GM18873 (cell line): ENCODE measurements at regions not wholly inside any gene's neighbourhood (a gene's known extent, or its start where the extent isn't known, plus 50 kb on each side); places are given as distances from the start of the nearest gene placed in this dataset.
A peak's percentile ranks its signal among the peaks of the same experiment; 100 is the strongest.

Experiments used
- ATAC-seq: cut with Tn5 transposase; IDR thresholded peaks from one replicate; pipeline ENCODE4 v1.9.1; 2021; ENCODE audit warnings: mild to moderate bottlenecking, moderate library complexity, moderate number of reproducible peaks; ENCODE audit not compliant: unreplicated experiment, low FRiP score

DNA sequence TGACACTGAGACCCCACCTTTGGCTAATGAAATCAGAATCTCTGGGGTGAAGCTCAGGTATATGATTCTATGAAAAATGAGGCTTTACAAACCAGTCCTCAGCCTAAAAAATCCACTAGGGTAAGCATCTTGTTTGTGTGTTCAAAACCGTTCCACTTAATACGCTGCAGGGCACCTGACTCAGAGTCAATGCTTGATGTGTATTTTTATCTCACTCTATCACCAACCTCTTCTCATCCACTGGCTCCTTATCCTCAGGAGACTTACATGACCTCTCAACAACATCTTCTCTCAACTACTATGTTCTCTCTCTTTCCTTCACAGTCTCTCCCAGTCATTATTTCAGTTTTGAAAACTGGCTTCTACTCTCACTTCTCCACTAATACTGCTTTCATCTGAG lies 153.3 kb upstream of the KCNN2 start:
- no peak for ATAC-seq

DNA sequence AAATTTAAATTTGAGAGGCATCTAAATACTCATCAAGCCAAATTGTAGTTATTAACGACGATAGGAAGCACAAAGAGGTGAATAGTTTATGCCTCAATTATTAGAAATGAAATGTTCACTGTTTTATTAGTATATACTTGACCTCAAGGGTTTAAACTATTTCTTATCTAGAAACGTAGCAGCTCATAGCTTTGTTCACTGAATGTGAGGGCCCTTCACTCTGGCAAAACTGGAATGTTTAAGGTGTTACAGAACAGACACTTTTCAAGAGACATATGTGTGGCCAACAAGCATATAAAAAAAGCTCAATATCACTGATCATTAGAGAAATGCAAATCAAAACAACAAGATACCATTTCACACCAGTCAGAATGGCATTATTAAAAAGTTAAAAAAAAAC lies 151.2 kb upstream of the KCNN2 start:
- ATAC-seq = no peak

DNA sequence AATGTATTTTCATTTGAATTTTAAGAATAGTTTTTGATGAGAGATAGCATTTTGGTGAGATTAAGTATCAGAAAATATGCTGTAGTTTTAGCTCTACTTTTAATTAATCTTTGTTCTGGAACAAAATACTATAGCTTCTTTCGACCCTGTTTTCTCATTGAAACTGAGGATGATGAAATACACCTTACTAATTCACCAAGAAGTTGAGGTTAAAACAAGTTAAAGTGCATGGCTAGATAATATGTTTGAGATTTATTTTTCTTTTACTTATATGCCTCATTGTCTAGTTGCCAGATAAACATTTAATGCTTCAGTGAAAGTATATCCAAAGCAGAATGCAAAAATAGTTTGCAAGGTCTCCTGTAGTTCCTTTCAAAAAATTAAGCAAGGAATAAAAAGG lies 140.1 kb upstream of the KCNN2 start:
- no peak for ATAC-seq

DNA sequence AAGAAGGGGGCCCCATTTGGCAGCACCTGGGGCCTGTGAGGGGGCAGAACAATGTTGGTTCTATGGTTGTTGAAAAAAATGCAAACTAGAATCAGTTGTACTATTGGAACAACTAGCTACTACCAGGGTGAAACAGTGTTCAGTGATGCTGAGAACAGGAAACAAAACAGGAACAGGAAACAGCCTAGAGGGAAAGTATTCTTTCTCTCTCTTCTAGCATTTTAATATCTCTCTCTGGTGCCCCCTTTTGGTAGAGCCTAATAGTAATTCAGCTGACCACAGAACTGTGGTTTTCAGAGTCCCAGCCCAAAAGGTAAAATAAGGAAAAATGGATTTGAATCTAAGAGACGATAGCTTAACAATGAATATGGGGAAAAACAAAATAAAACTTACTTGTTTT lies 138.0 kb upstream of the KCNN2 start:
- ATAC-seq = peak; percentile 61

DNA sequence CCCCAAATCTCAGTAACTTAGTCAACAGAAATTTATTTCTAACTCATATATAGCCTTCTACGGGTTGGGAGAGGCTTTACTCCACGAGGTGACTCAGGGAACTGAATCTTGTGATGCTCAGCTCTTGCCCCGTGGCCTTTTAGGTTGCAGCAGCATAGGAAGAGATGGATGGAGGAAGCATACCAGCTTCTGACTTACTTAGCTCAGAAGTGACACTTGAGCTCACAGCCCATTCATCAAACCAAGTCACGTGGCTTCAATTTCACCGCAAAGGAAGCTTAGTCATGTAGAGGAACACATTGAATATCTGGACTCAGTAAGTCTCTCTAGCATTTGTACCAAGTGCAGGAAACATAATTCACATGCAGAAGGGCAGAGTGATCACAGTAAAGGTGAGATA lies 124.1 kb upstream of the KCNN2 start:
- no peak for ATAC-seq

DNA sequence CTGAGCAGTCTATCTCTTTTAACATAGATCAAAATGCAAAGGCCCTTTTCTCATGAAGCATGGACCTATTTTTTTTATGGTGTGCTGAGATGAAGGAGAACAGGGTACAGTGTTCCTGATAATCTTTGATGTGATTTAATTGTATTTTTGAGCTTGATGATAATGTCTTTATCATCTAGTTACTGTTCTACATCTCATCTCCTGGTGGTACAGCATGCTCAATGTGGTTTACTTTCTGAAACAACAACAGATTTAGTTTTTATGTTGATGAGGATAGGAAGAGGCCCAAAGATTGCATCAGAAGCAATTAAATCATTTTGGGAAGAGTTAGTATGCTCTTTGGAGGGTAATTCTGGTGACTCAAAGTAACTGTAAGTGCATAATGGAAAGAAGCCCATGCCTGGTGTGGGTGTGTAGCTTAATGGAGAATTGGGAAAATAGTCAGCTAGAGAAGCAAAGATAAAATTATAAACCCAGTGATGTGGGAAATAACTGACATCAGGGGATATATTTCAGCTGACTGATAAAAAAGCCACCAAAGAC lies 123.0 kb upstream of the KCNN2 start:
- no peak for ATAC-seq

DNA sequence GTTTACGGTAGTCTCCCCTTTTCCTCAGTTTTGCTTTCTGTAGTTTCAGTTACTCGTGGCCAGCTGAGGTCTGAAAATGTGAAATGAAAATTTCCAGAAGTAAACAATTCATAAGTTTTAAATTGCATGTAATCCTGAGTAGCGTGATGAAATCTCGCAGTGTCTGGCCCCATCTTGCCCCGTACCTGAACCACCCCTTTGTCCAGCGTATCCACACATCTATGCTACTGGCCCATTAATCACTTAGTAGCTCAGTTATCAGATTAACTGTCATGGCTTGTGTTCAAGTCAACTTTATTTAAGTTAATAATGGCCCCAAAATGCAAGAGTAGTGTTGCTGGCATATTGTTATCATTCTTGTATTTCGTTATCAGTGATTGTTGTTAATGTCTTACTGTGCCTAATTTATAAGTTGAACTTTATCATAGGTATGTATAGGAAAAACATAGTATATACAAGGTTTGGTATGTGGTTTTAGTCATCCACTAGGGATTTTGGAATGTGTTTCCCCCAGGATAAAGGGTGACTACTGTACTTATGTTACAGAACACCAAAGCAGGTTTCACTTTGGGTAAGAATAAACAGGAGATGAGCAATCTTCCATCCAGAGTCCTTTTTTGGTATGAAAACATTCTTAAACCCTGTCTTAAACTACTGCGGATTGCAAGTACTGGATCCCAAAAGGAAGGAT lies 118.4 kb upstream of the KCNN2 start:
- ATAC-seq = no peak

DNA sequence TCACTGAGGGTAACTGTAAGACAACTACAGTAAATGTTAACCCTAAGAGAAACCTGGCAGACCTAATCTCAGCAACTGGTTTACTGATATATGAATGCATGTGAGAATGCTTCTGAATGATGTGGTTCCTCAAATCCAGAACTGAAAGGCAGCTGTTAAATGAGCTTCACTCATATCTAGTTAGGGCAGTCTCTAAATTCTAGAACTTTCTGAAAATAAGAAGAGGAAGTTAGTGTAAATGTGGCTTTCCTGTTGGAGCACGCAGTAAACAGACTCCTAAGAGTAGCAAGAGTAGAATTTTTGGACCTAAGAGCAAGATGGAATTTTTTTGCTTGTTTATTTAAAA lies 117.9 kb upstream of the KCNN2 start:
- no peak for ATAC-seq

DNA sequence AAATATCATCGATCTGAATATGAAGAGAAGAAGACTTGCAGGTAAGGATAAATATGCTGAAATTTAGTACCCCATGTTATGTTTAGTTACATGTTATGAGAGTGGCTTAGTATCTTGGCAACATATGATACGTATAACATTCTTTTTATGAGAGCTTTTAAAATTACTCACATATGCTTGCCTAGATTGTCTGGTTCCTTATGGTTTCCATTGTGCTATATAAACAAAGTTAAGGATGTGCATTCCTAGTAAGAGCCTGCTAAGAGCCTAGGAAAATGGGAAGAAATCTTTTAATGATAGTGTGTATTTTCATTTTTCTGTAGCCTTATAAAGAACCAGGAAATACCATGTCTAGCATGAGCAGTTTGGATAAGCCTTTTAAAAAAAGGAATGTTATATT lies 112.0 kb upstream of the KCNN2 start:
- no peak for ATAC-seq

DNA sequence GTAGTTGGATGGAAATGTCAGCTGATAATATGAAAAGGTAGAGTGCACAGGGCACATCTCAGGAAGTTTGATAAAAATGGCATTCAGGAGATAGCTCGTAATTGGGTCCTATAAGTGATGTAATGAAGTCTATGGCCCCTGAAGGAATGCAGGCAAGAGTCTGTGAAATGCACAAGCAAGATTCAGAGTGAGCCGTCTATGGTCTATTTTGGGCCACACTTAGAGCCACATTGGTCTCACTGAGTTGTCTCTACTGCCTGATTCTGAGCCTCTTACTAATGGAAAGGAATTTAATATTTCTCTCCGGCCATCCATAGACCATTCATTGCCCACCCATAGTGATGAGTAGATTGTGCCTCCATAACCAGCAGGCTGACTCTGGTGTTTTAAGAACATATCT lies 111.3 kb upstream of the KCNN2 start:
- ATAC-seq = no peak

DNA sequence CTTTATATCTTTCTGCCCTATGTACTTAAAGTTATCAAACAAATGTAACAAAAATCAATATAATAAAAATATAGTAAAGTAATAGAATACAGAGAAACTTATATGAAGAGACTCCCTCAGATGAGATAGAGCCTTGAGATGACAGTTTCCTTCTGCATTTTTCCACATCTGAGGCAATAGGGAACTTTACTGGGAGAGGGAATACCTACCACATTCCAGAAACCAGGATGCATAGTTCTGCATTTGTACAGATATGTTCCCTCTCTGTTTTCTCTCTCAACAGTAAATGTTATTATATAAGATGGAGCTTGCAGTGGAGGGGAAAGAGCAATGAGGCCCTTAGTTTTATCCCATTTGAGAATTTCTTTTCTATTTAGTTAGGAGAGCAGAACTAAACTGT lies 109.6 kb upstream of the KCNN2 start:
- ATAC-seq = no peak

DNA sequence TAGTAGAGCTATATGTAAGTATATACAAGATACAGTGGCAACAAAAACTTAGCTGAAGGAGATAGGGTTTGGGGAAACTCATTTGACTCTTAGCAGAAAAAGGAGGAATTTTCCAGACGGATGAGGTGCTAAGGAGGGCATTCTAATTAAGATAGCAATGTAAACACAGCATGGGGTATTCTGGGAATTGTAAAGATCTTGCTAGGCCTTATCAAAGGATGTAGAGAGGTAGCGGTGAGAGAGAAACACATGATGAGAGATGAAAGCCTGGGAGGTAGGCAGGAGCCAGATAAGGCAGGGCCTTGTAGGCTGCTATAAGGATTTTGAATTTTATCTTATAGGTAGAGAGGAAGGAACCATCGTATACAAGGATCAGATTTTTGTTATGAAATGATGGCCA lies 106.6 kb upstream of the KCNN2 start:
- no peak for ATAC-seq

DNA sequence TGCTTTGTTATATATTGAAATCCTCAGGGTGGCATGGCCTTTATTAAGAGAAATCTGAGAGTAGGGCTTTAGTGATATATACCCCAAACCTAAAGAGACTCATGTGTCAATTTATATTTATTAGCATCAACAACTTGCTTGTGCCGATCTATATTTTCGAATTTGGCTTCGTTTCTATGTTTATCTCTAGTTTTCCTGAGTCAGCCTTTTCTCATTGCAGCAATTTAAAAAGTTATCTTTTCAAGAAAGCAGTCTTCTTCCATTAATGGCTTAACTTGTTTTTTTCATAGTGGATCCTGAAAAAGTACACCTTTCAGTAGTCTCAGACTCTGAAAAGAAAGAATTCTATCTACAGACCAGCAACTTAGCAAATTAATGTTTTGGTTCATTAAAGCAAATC lies 99.9 kb upstream of the KCNN2 start:
- no peak for ATAC-seq

DNA sequence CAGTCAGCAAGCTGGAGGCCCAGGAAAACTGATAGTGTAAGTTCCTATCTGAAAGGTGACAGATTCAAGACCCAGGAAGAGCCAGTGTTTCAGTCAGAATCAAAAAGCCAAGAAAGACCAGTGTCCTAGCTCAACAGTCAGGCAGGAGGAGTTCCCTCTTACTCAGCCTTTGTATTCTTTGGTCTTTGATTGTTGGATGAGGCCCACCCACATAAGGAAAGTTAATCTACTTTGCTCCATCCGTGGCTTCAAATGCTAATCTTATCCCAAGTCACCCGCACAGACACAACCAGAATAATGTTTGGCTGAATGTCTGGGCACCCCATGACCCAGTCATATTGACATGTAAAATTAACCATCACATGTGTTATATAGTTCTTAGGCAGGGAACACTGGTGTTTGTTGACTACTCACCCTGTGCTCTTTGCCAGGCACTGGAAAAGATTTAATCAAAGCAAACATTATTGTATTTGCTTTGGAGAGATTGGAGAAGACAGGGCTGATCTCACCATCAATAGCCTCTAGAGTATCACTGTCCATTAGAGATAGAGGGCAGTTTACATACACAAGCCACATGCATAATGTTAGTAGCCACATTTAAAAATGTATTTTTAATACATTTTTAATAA lies 96.3 kb upstream of the KCNN2 start:
- ATAC-seq = no peak

DNA sequence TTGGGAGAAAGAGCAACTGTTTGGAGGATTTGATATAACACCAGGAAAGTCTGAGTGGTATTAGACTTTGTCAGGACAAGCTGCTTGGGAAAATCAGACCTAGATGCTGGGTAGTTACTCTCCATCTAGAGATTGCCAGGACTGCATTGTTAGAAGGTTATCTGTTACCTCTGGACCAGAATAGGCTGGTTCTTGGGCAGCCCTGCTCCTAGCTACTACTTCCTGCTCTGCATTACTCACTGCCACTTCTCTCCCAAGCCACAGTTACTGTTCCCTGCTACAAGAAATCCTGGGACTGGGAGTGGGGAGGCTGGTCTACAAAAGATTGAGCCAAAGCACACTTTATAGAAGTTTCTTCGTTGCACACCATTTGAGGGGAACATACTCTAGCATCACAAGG lies 95.5 kb upstream of the KCNN2 start:
- no peak for ATAC-seq

DNA sequence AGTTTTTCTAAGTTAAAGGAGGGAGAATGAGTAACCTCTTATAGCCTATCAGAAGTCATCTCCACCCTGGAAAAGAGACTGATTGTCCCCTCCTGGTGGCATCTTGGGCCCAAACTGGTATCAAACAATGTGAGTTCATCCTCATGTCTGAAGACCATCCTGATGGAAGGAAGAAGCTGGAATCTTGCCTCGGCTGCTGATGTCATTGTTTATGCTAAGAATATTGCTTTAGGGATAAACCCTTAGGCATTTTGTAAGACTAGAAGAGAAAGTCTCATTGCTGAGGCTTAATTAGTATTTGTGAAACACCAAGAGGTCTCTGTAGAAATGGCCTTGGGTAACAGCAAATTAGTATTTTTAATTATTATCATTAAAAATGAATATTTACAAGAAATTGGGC lies 65.7 kb upstream of the KCNN2 start:
- ATAC-seq = no peak

DNA sequence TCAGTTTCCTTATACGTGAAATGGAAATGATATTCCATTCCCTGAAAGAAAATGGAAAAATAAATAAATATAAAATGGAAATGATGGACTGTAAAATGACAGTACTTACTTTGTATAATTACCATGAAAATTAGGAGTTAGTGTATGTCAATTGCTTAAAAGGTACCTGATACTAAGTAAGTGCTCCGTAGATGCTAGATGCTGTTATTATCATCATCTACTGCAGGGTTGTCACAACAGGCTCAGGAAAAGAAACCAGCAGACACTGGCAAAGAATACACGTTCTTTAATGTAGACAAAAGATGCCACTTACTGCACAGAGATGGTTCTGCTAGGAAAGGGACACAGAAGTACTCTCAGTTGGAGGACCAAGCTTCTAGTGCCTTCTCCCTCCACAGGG lies 64.0 kb upstream of the KCNN2 start:
- no peak for ATAC-seq

DNA sequence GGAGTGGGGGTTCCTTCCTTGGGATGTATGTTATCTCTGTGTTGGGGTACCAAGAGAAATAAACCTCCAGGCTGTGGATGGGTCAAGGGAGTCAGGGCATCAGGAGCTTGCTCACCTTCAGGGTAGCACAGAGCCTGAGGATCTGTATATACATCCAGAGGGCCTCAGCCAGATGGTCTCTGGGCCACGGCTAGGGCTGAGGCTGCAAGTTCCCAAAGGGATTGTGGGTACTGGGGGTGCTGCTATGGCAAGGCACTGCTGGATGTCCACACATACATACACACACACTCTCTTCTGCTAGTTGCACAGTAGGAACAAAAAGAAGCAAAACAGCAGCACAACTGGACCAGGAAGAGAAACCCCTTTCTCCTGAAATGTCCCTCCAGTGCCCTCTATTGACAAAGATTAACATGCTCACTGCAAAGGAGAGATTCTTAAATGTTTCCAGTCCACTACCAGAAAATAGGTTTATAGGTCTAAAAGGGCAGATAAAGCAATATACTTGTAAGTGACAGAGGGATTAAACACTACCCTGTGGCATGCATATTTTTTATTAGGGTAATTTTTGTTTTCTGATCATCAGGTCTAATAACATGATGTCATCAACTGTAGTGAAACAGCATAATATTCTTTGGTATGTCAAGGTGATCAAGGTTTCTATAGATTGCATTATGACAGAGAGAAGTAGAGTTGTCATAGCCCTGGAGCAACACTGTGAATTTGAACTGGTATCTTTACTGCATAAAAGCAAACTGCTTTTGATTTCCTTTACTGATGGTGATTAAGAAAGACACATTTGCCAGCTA lies 56.3 kb upstream of the KCNN2 start:
- no peak for ATAC-seq

DNA sequence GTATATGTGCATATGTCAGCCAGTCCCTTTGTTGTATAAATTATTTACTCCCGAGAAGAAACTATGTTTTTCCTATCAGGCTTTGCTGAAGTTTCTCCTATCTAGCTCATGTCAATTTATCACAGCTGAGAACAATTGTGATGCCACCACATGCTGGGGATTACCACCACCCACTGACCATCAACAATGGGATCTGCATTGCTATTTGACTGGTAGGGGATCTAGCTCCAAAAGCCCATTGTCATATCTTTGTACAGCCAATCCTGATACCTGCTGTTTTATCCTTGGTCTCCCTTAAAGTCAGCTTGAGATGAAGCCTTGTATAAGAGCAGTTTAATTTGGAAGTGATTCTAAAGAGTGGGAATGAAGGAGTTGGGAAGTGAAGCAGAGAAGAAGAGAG lies 53.9 kb upstream of the KCNN2 start:
- no peak for ATAC-seq

DNA sequence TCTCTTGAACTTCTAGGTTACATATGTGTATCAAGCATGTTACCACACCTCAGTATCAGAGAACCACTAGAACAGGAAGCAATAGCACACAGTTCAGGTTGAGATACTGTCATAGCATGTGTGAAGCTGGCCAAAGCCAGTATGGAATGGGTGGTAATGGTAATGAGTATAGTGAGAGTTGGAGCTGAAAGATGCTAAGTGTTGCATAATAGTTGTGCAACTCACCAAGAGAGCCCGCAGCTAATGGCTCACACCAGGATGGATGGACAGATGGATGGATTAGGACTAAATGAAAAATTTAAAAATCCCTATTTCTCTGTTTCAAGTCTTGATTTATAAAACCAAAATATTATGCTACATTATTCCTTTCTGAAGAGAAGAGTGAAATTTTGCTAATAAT lies 53.4 kb upstream of the KCNN2 start:
- no peak for ATAC-seq

DNA sequence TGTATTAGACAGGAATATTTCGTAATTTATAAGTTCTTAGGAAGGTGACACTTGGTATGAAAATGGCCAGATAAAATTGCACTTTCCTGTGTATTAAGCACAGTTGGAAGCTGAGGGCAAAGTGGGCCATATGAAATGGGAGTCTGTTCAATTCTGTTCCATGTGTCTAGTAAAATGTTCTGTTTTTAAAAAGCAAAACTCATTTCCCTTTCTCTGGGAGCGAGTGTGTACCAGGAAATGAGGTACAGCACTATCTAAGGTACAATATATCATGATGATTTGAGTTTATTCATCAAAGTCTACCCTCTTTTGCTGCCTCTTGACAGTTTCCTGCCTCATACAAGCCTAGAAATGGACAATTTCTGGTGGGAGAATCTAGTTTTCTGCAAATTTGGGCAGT lies 51.2 kb upstream of the KCNN2 start:
- ATAC-seq = no peak

DNA sequence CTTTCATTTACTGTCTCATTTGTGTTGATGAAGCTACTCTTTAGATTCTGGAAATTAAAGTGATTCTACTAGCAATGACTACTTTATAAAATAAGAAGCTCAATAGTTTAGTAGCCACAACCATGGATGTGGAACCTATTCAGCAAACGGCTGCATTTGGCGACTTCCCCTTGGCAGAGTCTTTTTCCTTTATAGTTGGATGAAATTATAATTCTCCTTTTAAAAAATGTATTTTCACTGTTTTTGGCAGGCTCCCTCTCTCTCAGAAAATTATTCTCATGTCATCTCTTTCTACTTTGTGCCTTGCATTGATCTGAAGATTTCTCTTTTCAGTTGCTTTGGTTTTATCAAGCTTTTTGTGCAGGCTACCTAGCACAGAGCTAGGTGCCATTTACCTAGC lies 50.6 kb upstream of the KCNN2 start:
- no peak for ATAC-seq
